GM12878 (cell line): ENCODE measurements at regions not wholly inside any gene's neighbourhood (a gene's known extent, or its start where the extent isn't known, plus 50 kb on each side); places are given as distances from the start of the nearest gene placed in this dataset.
"Not testable (repeated sequence)": the region's sequence is repeated elsewhere in the genome, so short reads cannot be mapped to it uniquely, and the experiment has no call there.

Source experiments
- ATAC-seq: fragments of 200-7000 bp; cut with Tn5 transposase; 3 replicates; pipeline ENCODE4 v1.9.1; 2020; ENCODE audit warnings: mild to moderate bottlenecking, moderate library complexity
- BruUV-seq: library from RNA; stranded (reverse); fragments of 400-500 nt; replicated peaks from 2 replicates; lab custom pipeline; 2021; lab: Mats Ljungman, UMichigan
- CTCF ChIA-PET: fragments of 300-600 bp; sonication (Branson Sonifier 250); formaldehyde crosslinking; extraction: SDS; loops from one replicate; lab custom pipeline; 2021; ENCODE audit warnings: inconsistent platforms; lab: Yijun Ruan, JAX
- POLR2A ChIA-PET: fragments of 350-600 bp; formaldehyde crosslinking; extraction: SDS; loops from one replicate; lab custom pipeline; 2021; ENCODE audit warnings: inconsistent platforms; lab: Charles Lee
- RAD21 ChIA-PET: fragments of 300-600 bp; sonication (Branson Sonifier 250); formaldehyde crosslinking; loops from one replicate; lab custom pipeline; 2023; ENCODE audit warnings: antibody characterized with exemption; ENCODE audit not compliant: unreplicated experiment; lab: Charles Lee
- SMC1A ChIA-PET: fragments of 300-600 bp; sonication (Branson Sonifier 250); formaldehyde crosslinking; loops from one replicate; lab custom pipeline; 2023; ENCODE audit not compliant: unreplicated experiment, uncharacterized antibody; lab: Charles Lee
- DNase-seq: peaks from one replicate; pipeline ENCODE4 v3.0.0-alpha.2; 2011; ENCODE audit warnings: low read depth, low spot score
- FAIRE-seq: peaks from 3 replicates; lab custom pipeline; 2011; peaks lifted over from hg19 to GRCh38; lab: Jason Lieb, UNC
- H2AFZ ChIP-seq: 2 replicates; pipeline ENCODE4 v1.6.0; 2011; ENCODE audit warnings: low read depth, low read length, control low read depth; ENCODE audit not compliant: control insufficient read depth
- H3K27ac ChIP-seq: 2 replicates; pipeline ENCODE4 v1.5.1; 2011; ENCODE audit warnings: control low read depth; ENCODE audit not compliant: control insufficient read depth, insufficient read depth
- H3K27me3 ChIP-seq, 2 experiments: replicated peaks in 1 of 2; 2 replicates each; pipeline versions ENCODE4 v1.6.0 to v1.6.1; 2011; ENCODE audit warnings: low read length in 1 of 2; ENCODE audit not compliant: control insufficient read depth in 2 of 2, insufficient read depth in 2 of 2
- H3K36me3 ChIP-seq, 2 experiments: 2 replicates each; pipeline ENCODE4 v1.5.1; 2011; ENCODE audit warnings: low read length in 1 of 2; ENCODE audit not compliant: control insufficient read depth in 2 of 2, insufficient read depth in 2 of 2
- H3K4me1 ChIP-seq: 2 replicates; pipeline ENCODE4 v1.6.1; 2011; ENCODE audit warnings: mild to moderate bottlenecking, low read length, moderate library complexity, mixed read lengths; ENCODE audit not compliant: control insufficient read depth, insufficient read depth
- H3K4me2 ChIP-seq: 2 replicates; pipeline ENCODE4 v1.6.0; 2011; ENCODE audit warnings: control low read depth; ENCODE audit not compliant: control insufficient read depth, insufficient read depth
- H3K4me3 ChIP-seq: fragments of 200-600 bp; sonication (generic); 2 replicates; pipeline ENCODE4 v1.5.1; 2016
- H3K79me2 ChIP-seq: 2 replicates; pipeline ENCODE4 v1.6.0; 2011; ENCODE audit warnings: low read length; ENCODE audit not compliant: control insufficient read depth, insufficient read depth
- H3K9ac ChIP-seq: 2 replicates; pipeline ENCODE4 v1.8.0; 2011; ENCODE audit warnings: low read length, control low read depth, mixed read lengths; ENCODE audit not compliant: control insufficient read depth, insufficient read depth
- H3K9me3 ChIP-seq: replicated peaks from 3 replicates; pipeline ENCODE4 v1.5.1; 2011; ENCODE audit warnings: mild to moderate bottlenecking, low read length; ENCODE audit not compliant: control insufficient read depth, insufficient read depth
- H4K20me1 ChIP-seq: 2 replicates; pipeline ENCODE4 v1.6.0; 2011; ENCODE audit not compliant: control insufficient read depth, insufficient read depth
- ETV6 ChIP-seq, 2 experiments: fragments of 450-650 bp in 1 of 2; IDR thresholded peaks in 1 of 2; conservative IDR thresholded peaks in 1 of 2; 2 replicates each; pipeline ENCODE4 v1.6.1; 2014; ENCODE audit warnings: antibody characterized with exemption in 1 of 2, borderline replicate concordance in 1 of 2, low read depth in 1 of 2, mild to moderate bottlenecking in 1 of 2, moderate library complexity in 1 of 2
- MEF2A ChIP-seq: IDR thresholded peaks from 2 replicates; pipeline ENCODE4 v1.6.1; 2011; ENCODE audit warnings: low read depth, mild to moderate bottlenecking, low read length, moderate library complexity; ENCODE audit not compliant: insufficient read depth
- MYC ChIP-seq: IDR thresholded peaks from 2 replicates; pipeline ENCODE4 v1.6.1; 2011; ENCODE audit warnings: mild to moderate bottlenecking, low read length, moderate library complexity, inconsistent platforms; ENCODE audit not compliant: insufficient read depth, insufficient replicate concordance, insufficient read length, severe bottlenecking
- NFXL1 ChIP-seq: fragments of 450-650 bp; IDR thresholded peaks from 2 replicates; pipeline ENCODE4 v1.6.1; 2017; ENCODE audit warnings: antibody characterized with exemption, mild to moderate bottlenecking, borderline replicate concordance
- SUZ12 ChIP-seq: fragments of 200-600 bp; sonication (generic); IDR thresholded peaks from one replicate; pipeline ENCODE4 v1.6.1; 2018; ENCODE audit warnings: antibody characterized with exemption, mild to moderate bottlenecking; ENCODE audit not compliant: unreplicated experiment
- TAF1 ChIP-seq: IDR thresholded peaks from 2 replicates; pipeline ENCODE4 v1.6.1; 2011; ENCODE audit warnings: mild to moderate bottlenecking, low read depth, low read length, borderline replicate concordance
- TCF7 ChIP-seq: IDR thresholded peaks from 2 replicates; pipeline ENCODE4 v1.6.1; 2014; ENCODE audit warnings: antibody characterized with exemption, borderline replicate concordance
- ZNF622 ChIP-seq: fragments of 450-650 bp; IDR thresholded peaks from 2 replicates; pipeline ENCODE4 v1.6.1; 2017; ENCODE audit warnings: mild to moderate bottlenecking, inconsistent platforms
- in situ Hi-C: fragments of 300-500 bp; cut with MboI; formaldehyde crosslinking; loops from 9 replicates; pipeline ENCODE4 v1.14.3; 2018; ENCODE audit warnings: mixed read lengths
- intact Hi-C: fragments of 100-400 bp; cut with micrococcal nuclease; formaldehyde crosslinking; loops from one replicate; pipeline ENCODE4 v1.14.2; 2022; ENCODE audit not compliant: unreplicated experiment
- TF ChIP-seq, protein P1 (sequence below): fragments of 450-650 bp; conservative IDR thresholded peaks from 2 replicates; pipeline ENCODE4 v1.6.1; 2017; ENCODE audit warnings: mild to moderate bottlenecking, moderate library complexity
- TF ChIP-seq, protein P2 (sequence below): IDR thresholded peaks from 2 replicates; pipeline ENCODE4 v1.6.1; 2011; ENCODE audit warnings: low read depth, mild to moderate bottlenecking, low read length, moderate library complexity, borderline replicate concordance; ENCODE audit errors: extremely low read depth

DNA sequence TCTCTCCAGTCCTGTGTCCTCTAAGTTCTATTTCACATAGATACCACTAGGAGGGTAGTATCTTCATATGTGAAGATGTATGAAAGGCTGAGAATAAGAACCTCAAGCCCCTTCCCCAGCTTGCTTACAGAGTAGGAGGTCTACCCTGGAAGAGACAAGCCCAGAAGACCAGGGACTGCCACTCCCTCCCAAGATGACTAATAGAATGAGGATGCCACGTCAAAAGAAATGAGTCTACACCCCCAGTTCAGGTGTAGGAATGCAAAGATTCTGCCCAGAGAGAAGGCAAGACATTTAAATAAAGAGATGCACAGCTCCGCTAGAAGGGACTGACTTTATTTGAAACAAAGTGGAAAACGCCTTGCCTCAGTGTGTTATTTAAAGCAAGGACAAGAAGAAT, 1006.0 kb upstream of the USP15 start (continued):
- TF ChIP-seq, protein P1, sequence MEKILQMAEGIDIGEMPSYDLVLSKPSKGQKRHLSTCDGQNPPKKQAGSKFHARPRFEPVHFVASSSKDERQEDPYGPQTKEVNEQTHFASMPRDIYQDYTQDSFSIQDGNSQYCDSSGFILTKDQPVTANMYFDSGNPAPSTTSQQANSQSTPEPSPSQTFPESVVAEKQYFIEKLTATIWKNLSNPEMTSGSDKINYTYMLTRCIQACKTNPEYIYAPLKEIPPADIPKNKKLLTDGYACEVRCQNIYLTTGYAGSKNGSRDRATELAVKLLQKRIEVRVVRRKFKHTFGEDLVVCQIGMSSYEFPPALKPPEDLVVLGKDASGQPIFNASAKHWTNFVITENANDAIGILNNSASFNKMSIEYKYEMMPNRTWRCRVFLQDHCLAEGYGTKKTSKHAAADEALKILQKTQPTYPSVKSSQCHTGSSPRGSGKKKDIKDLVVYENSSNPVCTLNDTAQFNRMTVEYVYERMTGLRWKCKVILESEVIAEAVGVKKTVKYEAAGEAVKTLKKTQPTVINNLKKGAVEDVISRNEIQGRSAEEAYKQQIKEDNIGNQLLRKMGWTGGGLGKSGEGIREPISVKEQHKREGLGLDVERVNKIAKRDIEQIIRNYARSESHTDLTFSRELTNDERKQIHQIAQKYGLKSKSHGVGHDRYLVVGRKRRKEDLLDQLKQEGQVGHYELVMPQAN: no peak
- TF ChIP-seq NFXL1 (no peak), SUZ12 (no peak), TAF1 (no peak), ZNF622 (no peak), MEF2A (no peak), TCF7 (no peak), MYC (no peak), ETV6 (conservative IDR thresholded peaks at IDR 0.05 in 1 of 2, IDR thresholded peaks at IDR 0.05 in 1 of 2; ENCODE audit: borderline replicate concordance in 1 of 2, low read depth in 1 of 2) (no peak)
- TF ChIP-seq, protein P2, sequence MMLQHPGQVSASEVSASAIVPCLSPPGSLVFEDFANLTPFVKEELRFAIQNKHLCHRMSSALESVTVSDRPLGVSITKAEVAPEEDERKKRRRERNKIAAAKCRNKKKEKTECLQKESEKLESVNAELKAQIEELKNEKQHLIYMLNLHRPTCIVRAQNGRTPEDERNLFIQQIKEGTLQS: no peak

DNA sequence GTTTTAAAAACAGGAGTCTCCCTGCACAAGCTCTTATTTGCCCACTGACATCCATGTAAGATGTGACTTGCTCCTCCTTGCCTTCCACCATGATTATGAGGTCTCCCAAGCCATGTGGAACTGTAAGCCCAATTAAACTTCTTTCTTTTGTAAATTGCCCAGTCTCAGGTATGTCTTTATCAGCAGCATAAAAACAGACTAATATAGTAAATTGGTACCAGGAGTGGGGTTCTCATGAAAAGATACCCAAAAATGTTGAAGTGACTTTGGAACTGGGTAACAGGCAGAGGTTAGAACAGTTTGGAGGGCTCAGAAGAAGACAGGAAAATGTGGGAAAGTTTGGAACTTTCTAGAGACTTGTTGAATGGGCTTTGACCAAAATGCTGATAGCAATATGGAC, 995.9 kb upstream of the USP15 start:
- H3K4me2 ChIP-seq, BruUV-seq, H3K79me2 ChIP-seq, H3K9ac ChIP-seq, FAIRE-seq, ATAC-seq, H2AFZ ChIP-seq, H3K27ac ChIP-seq, in situ Hi-C loops, H3K9me3 ChIP-seq, intact Hi-C loops, H3K27me3 ChIP-seq, DNase-seq, RAD21 ChIA-PET, H3K4me1 ChIP-seq, CTCF ChIA-PET, H3K36me3 ChIP-seq, H3K4me3 ChIP-seq, SMC1A ChIA-PET, POLR2A ChIA-PET, H4K20me1 ChIP-seq: not testable (repeated sequence)
